ENCODE measurements at regions not wholly inside any gene's neighbourhood (a gene's known extent, or its start where the extent isn't known, plus 50 kb on each side); places are given as distances from the start of the nearest gene placed in this dataset.

GRCh38 chr1:181894439-181894859 lies 167.1 kb downstream of the ZNF648 start:
- TF ChIP-seq, protein P1, sequence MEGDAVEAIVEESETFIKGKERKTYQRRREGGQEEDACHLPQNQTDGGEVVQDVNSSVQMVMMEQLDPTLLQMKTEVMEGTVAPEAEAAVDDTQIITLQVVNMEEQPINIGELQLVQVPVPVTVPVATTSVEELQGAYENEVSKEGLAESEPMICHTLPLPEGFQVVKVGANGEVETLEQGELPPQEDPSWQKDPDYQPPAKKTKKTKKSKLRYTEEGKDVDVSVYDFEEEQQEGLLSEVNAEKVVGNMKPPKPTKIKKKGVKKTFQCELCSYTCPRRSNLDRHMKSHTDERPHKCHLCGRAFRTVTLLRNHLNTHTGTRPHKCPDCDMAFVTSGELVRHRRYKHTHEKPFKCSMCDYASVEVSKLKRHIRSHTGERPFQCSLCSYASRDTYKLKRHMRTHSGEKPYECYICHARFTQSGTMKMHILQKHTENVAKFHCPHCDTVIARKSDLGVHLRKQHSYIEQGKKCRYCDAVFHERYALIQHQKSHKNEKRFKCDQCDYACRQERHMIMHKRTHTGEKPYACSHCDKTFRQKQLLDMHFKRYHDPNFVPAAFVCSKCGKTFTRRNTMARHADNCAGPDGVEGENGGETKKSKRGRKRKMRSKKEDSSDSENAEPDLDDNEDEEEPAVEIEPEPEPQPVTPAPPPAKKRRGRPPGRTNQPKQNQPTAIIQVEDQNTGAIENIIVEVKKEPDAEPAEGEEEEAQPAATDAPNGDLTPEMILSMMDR (IDR thresholded peaks at IDR 0.05; ENCODE audit: low read depth, low read length) = no peak
- TF ChIP-seq EZH2phosphoT487 (IDR thresholded peaks at IDR 0.05; ENCODE audit: low read depth) = no peak
